ENCODE measurements at regions not wholly inside any gene's neighbourhood (a gene's known extent, or its start where the extent isn't known, plus 50 kb on each side); places are given as distances from the start of the nearest gene placed in this dataset.

DNA sequence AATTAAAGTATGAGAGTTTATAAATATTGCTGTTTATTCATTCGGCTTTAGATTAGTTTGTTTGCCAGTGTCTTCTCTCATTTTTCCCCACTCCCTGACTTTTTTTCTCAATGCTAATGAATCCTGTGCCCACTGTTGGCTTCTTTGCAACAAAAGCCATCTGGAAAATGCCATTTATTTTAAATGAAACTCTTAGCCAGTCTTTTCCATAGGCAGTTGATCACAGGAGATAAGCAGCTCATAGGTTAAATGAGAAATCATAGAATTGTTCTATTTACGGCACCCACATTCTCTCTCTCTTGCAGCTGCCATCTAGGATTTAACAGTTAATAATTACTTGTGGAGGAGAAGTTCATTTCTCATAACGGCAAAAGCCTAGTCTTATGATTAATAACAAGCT, 249.3 kb upstream of the POM121L12 start (continued):
- TF ChIP-seq, protein P1, sequence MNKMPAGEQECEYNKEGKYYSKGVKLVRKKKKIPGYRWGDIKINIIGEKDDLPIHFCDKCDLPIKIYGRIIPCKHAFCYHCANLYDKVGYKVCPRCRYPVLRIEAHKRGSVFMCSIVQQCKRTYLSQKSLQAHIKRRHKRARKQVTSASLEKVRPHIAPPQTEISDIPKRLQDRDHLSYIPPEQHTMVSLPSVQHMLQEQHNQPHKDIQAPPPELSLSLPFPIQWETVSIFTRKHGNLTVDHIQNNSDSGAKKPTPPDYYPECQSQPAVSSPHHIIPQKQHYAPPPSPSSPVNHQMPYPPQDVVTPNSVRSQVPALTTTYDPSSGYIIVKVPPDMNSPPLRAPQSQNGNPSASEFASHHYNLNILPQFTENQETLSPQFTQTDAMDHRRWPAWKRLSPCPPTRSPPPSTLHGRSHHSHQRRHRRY (tag by site-specific recombination; IDR thresholded peaks at IDR 0.05) = no peak
- no peak for TF ChIP-seq ZNF561 (tag by site-specific recombination; IDR thresholded peaks at IDR 0.05; ENCODE audit: borderline replicate concordance)

DNA sequence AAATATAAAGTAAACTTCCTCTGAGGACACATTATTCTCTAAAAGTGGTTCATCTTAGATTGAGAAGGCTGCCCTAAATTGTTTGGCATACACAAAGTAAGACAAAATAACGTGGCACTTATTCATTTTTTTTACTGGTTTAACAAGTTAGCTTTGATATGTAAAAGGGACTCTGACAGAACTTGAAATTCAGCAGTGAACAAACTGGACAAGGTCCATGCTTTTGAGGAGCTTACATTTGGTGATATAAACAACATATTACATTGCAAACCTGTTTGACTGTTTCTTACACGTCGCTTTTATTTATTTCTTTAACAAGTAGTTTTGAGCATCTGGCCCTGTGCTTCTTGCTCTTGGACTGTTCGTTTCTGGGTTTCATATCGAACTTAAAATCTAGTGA, 253.1 kb upstream of the POM121L12 start:
- Histone ChIP-seq H3K27ac (ENCODE audit: extremely low read depth, low read depth, low read length) (no peak overlapping the region), H3K4me3 (ENCODE audit: low read depth, low read length) (no peak overlapping the region), H3K4me1 (ENCODE audit: control insufficient read depth, insufficient read depth, low read length) (no peaks in the 10 kb centered on the region), H3K9me3 (ENCODE audit: control insufficient read depth, insufficient read depth, low read depth, low read length) (no peaks in the 10 kb centered on the region), H3K36me3 (ENCODE audit: control insufficient read depth in 2 of 2, insufficient read depth in 1 of 2, low read length in 2 of 2) (no peaks in the 10 kb centered on the region)
- POLR2A ChIA-PET = no interaction called here
- TF ChIP-seq ZFP3 (tag by site-specific recombination; IDR thresholded peaks at IDR 0.05; ENCODE audit: low read depth) (no peak), ZNF768 (tag by site-specific recombination; IDR thresholded peaks at IDR 0.05) (no peak), ZNF394 (tag by site-specific recombination; IDR thresholded peaks at IDR 0.05; ENCODE audit: borderline replicate concordance) (no peak), ZNF610 (tag by site-specific recombination; IDR thresholded peaks at IDR 0.05; ENCODE audit: borderline replicate concordance) (no peak), SP7 (tag by site-specific recombination; IDR thresholded peaks at IDR 0.05) (no peak)
- CTCF ChIA-PET = no interaction called here

DNA sequence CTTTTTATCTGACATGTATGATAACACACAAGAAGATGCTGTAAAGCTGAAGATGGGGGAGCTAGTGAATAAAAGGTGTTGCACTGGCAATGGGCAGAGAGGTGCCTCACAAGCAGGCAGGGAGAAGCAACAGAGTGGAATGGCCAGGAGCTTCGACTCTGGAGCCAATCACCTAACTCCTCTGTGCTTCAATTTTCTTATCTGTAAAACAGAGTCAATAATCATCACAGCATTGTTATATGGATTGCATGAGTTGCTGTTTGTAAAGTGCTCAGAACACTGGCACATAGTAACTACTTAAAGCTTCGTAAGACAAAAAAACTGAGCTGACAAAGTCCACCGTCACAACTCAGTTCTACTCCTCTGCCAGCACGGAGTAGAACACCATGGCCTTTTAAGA, 254.2 kb upstream of the POM121L12 start:
- POLR2A ChIA-PET = no interaction called here
- Histone ChIP-seq H3K27ac (ENCODE audit: extremely low read depth, low read depth, low read length) (no peak overlapping the region), H3K4me3 (ENCODE audit: low read depth, low read length) (no peak overlapping the region), H3K36me3 (ENCODE audit: control insufficient read depth in 2 of 2, insufficient read depth in 1 of 2, low read length in 2 of 2) (no peaks in the 10 kb centered on the region), H3K9me3 (ENCODE audit: control insufficient read depth, insufficient read depth, low read depth, low read length) (no peaks in the 10 kb centered on the region), H3K4me1 (ENCODE audit: control insufficient read depth, insufficient read depth, low read length) (no peaks in the 10 kb centered on the region)
- TF ChIP-seq, protein P2, sequence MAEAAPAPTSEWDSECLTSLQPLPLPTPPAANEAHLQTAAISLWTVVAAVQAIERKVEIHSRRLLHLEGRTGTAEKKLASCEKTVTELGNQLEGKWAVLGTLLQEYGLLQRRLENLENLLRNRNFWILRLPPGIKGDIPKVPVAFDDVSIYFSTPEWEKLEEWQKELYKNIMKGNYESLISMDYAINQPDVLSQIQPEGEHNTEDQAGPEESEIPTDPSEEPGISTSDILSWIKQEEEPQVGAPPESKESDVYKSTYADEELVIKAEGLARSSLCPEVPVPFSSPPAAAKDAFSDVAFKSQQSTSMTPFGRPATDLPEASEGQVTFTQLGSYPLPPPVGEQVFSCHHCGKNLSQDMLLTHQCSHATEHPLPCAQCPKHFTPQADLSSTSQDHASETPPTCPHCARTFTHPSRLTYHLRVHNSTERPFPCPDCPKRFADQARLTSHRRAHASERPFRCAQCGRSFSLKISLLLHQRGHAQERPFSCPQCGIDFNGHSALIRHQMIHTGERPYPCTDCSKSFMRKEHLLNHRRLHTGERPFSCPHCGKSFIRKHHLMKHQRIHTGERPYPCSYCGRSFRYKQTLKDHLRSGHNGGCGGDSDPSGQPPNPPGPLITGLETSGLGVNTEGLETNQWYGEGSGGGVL (tag by site-specific recombination; IDR thresholded peaks at IDR 0.05) = no peak
- TF ChIP-seq ZNF140 (tag by site-specific recombination; IDR thresholded peaks at IDR 0.05) (no peak), ZNF138 (tag by site-specific recombination; IDR thresholded peaks at IDR 0.05; ENCODE audit: borderline replicate concordance) (no peak), ZNF23 (tag by site-specific recombination; IDR thresholded peaks at IDR 0.05; ENCODE audit: borderline replicate concordance) (no peak)
- CTCF ChIA-PET = no interaction called here

DNA sequence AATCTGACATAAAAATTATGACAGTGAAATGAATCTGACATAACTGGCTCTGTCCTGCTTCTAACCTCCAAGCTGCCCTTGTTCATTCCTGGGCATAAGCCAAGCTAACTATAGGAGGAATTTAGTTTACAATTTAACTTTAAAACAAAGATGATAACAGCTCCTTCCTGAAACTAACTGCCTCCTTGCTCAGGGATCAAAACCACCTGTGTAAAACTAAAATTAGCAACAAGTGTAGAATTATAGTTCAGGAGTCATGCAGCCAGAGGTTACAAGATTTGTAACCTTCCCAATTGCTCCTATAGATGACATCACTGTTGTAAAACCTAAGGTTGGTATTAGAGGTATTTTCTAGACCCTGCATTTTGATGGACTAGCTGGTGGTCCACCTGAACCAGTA, 256.4 kb upstream of the POM121L12 start:
- Histone ChIP-seq H3K36me3 (ENCODE audit: control insufficient read depth in 2 of 2, insufficient read depth in 1 of 2, low read length in 2 of 2) (no peaks in the 10 kb centered on the region), H3K9me3 (ENCODE audit: control insufficient read depth, insufficient read depth, low read depth, low read length) (no peaks in the 10 kb centered on the region), H3K4me1 (ENCODE audit: control insufficient read depth, insufficient read depth, low read length) (no peaks in the 10 kb centered on the region), H3K4me3 (ENCODE audit: low read depth, low read length) (no peak overlapping the region), H3K27ac (ENCODE audit: extremely low read depth, low read depth, low read length) (no peak overlapping the region)
- ChIA-PET CTCF (no interaction called here), POLR2A (no interaction called here)
- TF ChIP-seq, protein P3, sequence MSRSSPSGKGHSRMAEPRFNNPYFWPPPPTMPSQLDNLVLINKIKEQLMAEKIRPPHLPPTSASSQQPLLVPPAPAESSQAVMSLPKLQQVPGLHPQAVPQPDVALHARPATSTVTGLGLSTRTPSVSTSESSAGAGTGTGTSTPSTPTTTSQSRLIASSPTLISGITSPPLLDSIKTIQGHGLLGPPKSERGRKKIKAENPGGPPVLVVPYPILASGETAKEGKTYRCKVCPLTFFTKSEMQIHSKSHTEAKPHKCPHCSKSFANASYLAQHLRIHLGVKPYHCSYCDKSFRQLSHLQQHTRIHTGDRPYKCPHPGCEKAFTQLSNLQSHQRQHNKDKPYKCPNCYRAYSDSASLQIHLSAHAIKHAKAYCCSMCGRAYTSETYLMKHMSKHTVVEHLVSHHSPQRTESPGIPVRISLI (tag by site-specific recombination; IDR thresholded peaks at IDR 0.05) = no peak
- TF ChIP-seq ZNF223 (tag by site-specific recombination; IDR thresholded peaks at IDR 0.05) (no peak), ZNF768 (tag by site-specific recombination; IDR thresholded peaks at IDR 0.05) (no peak), ZBTB20 (tag by site-specific recombination; IDR thresholded peaks at IDR 0.05) (no peak)

Data from HEK293 (cell line).